Osteocyte (in vitro differentiated cells): ENCODE measurements at regions not wholly inside any gene's neighbourhood (a gene's known extent, or its start where the extent isn't known, plus 50 kb on each side); places are given as distances from the start of the nearest gene placed in this dataset.
A peak's percentile ranks its signal among the peaks of the same experiment; 100 is the strongest.

Experiments
- DNase-seq: peaks from one replicate; pipeline ENCODE4 v3.0.0; 2021; ENCODE audit warnings: mixed read lengths; ENCODE audit not compliant: unreplicated experiment; ENCODE audit errors: extremely low spot score
- H3K27ac Mint-ChIP-seq: one replicate; pipeline ENCODE4 v1.8.0; 2021; ENCODE audit warnings: mild to moderate bottlenecking, mixed read lengths; ENCODE audit not compliant: unreplicated experiment
- H3K27me3 Mint-ChIP-seq: one replicate; pipeline ENCODE4 v1.8.0; 2021; ENCODE audit warnings: mixed read lengths; ENCODE audit not compliant: unreplicated experiment
- H3K36me3 Mint-ChIP-seq: one replicate; pipeline ENCODE4 v1.8.0; 2021; ENCODE audit warnings: mixed read lengths; ENCODE audit not compliant: unreplicated experiment
- H3K4me1 Mint-ChIP-seq: one replicate; pipeline ENCODE4 v1.8.0; 2021; ENCODE audit warnings: mixed read lengths; ENCODE audit not compliant: unreplicated experiment
- H3K4me3 Mint-ChIP-seq: one replicate; pipeline ENCODE4 v1.8.0; 2021; ENCODE audit warnings: mild to moderate bottlenecking, moderate library complexity, mixed read lengths; ENCODE audit not compliant: unreplicated experiment
- H3K9me3 Mint-ChIP-seq: one replicate; pipeline ENCODE4 v1.8.0; 2021; ENCODE audit warnings: mixed read lengths; ENCODE audit not compliant: unreplicated experiment
- TF ChIP-seq, protein P1 (sequence below): fragments of 200-600 bp; sonication (generic); IDR thresholded peaks from 2 replicates; pipeline ENCODE4 v1.5.0; 2021; ENCODE audit warnings: antibody characterized with exemption, mild to moderate bottlenecking, moderate library complexity

DNA sequence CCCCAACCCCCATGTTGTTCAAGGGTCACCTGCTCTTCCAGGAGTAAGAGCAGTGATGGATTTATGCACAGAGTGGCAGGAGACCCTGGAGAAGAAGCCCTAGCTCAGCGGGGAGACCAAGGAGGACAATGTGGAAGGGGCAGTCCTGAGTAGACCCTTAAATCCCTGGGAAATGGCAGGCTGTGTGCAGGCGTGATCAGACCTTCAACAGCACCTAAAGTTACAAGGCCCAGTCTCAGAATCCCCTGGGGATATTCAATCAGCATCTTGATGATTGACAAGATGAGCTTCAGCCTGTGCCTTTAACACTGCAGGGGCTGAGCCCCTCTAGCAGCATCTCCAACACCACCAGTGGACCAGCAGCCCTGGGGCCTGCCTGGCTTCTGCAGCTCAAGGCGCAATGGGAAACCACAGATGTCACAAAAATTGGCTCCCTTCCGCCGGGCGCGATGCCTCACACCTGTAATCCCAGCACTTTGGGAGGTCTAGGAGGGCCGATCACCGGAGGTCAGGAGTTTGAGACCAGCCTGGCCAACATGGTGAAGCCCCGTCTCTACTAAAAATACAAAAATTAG lies 60.4 kb downstream of the IRF2BP2 start:
- no peaks in the 10 kb centered on the region for H3K27me3 Mint-ChIP-seq
- peak; percentile 68 for DNase-seq
- no peaks in the 10 kb centered on the region for H3K36me3 Mint-ChIP-seq
- TF ChIP-seq, protein P1, sequence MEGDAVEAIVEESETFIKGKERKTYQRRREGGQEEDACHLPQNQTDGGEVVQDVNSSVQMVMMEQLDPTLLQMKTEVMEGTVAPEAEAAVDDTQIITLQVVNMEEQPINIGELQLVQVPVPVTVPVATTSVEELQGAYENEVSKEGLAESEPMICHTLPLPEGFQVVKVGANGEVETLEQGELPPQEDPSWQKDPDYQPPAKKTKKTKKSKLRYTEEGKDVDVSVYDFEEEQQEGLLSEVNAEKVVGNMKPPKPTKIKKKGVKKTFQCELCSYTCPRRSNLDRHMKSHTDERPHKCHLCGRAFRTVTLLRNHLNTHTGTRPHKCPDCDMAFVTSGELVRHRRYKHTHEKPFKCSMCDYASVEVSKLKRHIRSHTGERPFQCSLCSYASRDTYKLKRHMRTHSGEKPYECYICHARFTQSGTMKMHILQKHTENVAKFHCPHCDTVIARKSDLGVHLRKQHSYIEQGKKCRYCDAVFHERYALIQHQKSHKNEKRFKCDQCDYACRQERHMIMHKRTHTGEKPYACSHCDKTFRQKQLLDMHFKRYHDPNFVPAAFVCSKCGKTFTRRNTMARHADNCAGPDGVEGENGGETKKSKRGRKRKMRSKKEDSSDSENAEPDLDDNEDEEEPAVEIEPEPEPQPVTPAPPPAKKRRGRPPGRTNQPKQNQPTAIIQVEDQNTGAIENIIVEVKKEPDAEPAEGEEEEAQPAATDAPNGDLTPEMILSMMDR = no peak
- H3K9me3 Mint-ChIP-seq = no peaks in the 10 kb centered on the region
- no peak overlapping the region for H3K4me3 Mint-ChIP-seq
- H3K4me1 Mint-ChIP-seq = peaks cover 10% of the 10 kb centered on the region
- H3K27ac Mint-ChIP-seq = no peak overlapping the region

DNA sequence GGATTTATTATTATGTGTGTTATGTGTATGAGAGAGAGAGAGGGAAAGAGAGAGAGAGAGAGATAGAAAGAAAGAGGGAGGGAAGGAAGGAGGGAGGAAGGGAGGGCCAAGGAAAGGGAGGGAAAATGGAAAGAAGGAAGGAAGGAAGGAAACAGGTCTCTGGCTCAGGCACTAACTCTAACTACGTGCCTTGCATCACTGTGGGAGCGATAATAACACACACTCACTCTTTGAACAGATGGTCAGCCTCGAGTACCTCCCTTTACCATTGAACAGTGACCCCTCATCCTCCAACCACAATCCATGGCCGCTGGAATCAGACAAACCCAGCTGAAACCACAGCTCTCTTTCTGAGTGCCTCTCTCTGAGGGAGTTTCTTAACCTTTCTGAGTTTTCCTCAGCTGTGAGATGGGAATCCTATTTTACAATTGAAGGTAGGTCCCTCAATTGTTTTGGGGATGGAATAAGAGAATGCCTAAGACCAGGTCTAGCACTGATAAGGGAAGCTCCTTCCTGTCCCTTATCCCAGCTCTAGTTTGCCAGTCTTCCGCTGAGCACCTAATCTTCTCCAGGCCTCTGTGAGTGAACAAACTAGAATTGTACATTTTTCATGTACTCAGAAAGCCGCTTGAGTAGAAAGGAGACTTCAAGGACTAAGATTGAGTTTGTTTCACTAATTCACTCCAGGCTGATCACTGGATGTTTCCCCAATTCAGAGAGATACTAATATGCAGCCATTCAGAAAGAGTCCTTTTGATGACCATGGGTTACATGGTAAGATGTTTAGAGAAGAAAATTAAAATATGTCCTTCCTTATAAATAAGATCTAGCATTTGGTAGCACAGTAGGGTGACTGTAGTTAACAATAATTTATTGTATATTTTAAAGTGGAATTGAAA lies 62.8 kb downstream of the IRF2BP2 start:
- Mint-ChIP-seq H3K4me1 (peaks cover 23% of the 10 kb centered on the region), H3K27ac (no peak overlapping the region)

DNA sequence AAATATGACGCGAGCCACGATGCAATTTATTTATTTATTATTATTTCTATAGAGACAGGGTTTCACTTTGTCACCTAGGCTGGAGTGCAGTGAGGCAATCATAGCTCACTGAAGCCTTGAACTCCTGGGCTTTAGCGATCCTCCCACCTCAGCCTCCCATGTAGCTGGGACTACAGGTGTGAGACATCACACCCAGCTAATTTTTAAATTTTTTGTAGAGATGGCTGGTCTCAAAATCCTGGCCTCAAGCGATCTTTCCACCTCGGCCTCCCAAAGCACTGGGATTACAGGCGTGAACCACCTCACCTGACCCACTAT lies 63.6 kb downstream of the IRF2BP2 start:
- peaks cover 23% of the 10 kb centered on the region for H3K4me1 Mint-ChIP-seq
- no peaks in the 10 kb centered on the region for H3K9me3 Mint-ChIP-seq
- TF ChIP-seq, protein P1 = no peak
- no peaks in the 10 kb centered on the region for H3K36me3 Mint-ChIP-seq
- H3K4me3 Mint-ChIP-seq = no peak overlapping the region
- DNase-seq = no peak
- H3K27ac Mint-ChIP-seq = no peak overlapping the region
- no peaks in the 10 kb centered on the region for H3K27me3 Mint-ChIP-seq

More for the DNA sequence above, 62.8 kb downstream of the IRF2BP2 start:
- Mint-ChIP-seq H3K9me3 (no peaks in the 10 kb centered on the region), H3K4me3 (no peak overlapping the region), H3K27me3 (no peaks in the 10 kb centered on the region), H3K36me3 (no peaks in the 10 kb centered on the region)
- TF ChIP-seq, protein P1 = no peak
- DNase-seq = no peak

DNA sequence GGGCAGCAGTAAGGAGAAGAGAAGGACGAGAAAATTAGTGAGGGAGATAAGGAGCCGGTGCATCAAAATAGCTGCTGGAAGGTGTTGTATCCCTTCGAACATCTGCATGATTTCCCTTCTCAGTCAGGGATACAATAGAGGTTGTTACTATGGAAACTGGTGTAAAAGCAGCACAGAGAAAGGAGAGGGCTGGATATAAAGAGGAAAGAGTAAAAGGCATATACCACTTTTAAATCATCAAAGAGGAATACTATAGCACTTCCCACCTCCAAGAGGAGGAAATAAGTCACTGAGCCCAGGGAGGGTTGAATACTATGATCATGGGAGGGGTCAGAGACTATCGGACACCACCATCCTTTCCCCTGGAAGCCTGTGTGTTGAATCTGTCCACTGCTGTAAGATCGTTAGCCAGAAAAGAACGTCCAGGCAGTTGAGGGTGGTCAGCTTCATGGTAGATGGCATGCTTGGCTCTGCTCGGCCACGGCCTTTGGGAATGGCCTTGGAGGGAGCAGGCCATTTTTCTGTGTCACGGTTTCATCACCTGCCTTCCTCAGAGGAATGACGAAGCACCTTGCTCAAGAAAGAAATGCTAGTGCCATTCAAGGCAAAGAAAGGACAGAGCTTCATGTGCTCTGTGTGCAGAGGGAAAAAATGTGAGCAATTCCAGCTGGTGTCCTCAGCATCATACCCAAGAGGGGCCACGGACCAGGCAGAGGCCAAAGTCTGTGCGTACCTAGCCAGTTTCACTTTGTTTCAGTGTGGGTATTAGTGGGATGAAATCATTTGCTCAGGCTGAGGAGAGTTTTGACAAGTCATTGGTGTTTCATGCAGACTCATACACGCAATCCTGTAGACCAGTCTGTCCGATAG lies 64.2 kb downstream of the IRF2BP2 start:
- TF ChIP-seq, protein P1 = no peak
- no peaks in the 10 kb centered on the region for H3K36me3 Mint-ChIP-seq
- no peak overlapping the region for H3K4me3 Mint-ChIP-seq
- no peaks in the 10 kb centered on the region for H3K27me3 Mint-ChIP-seq
- H3K27ac Mint-ChIP-seq = peak overlapping the region; percentile 57
- DNase-seq = no peak
- peaks cover 23% of the 10 kb centered on the region for H3K4me1 Mint-ChIP-seq
- H3K9me3 Mint-ChIP-seq = no peaks in the 10 kb centered on the region
